Astrocyte (in vitro differentiated cells and primary cell): ENCODE measurements at regions not wholly inside any gene's neighbourhood (a gene's known extent, or its start where the extent isn't known, plus 50 kb on each side); places are given as distances from the start of the nearest gene placed in this dataset.

Experiments
- DNase-seq: peaks from one replicate; pipeline ENCODE4 v3.0.0-alpha.2; 2010; ENCODE audit warnings: low read depth
- FAIRE-seq: peaks from 2 replicates; lab custom pipeline; 2011; peaks lifted over from hg19 to GRCh38; lab: Jason Lieb, UNC
- H2AFZ ChIP-seq: 2 replicates; pipeline ENCODE4 v1.6.0; 2012; ENCODE audit warnings: low read depth, low read length, inconsistent platforms
- H3K27ac ChIP-seq: 2 replicates; pipeline ENCODE4 v1.5.1; 2011; ENCODE audit warnings: low read depth, low read length, inconsistent platforms
- H3K27me3 ChIP-seq: 2 replicates; pipeline ENCODE4 v1.6.0; 2011; ENCODE audit warnings: low read length, inconsistent platforms; ENCODE audit not compliant: insufficient read depth
- H3K36me3 ChIP-seq: 2 replicates; pipeline ENCODE4 v1.5.1; 2011; ENCODE audit warnings: low read length, inconsistent platforms; ENCODE audit not compliant: insufficient read depth
- H3K4me1 ChIP-seq: 2 replicates; pipeline ENCODE4 v1.5.1; 2011; ENCODE audit warnings: low read length, inconsistent platforms; ENCODE audit not compliant: insufficient read depth
- H3K4me2 ChIP-seq: 2 replicates; pipeline ENCODE4 v1.6.0; 2012; ENCODE audit warnings: low read length, inconsistent platforms
- H3K4me3 ChIP-seq: 2 replicates; pipeline ENCODE4 v1.5.1; 2011; ENCODE audit warnings: low read depth, mild to moderate bottlenecking, low read length, inconsistent platforms; ENCODE audit not compliant: insufficient read depth
- H3K79me2 ChIP-seq: 2 replicates; pipeline ENCODE4 v1.6.0; 2012; ENCODE audit warnings: mild to moderate bottlenecking, low read length, inconsistent platforms; ENCODE audit not compliant: insufficient read depth
- H3K9ac ChIP-seq: 2 replicates; pipeline ENCODE4 v1.6.0; 2012; ENCODE audit warnings: mild to moderate bottlenecking, low read length, inconsistent platforms
- H3K9me3 ChIP-seq: 2 replicates; pipeline ENCODE4 v1.5.1; 2012; ENCODE audit warnings: low read depth, mild to moderate bottlenecking, low read length, inconsistent platforms; ENCODE audit not compliant: insufficient read depth
- H4K20me1 ChIP-seq: 2 replicates; pipeline ENCODE4 v1.6.0; 2012; ENCODE audit warnings: low read length, inconsistent platforms; ENCODE audit not compliant: insufficient read depth
- H3K27ac Mint-ChIP-seq: one replicate; pipeline ENCODE4 v1.8.0; 2021; ENCODE audit warnings: mild to moderate bottlenecking, mixed read lengths; ENCODE audit not compliant: unreplicated experiment
- H3K27me3 Mint-ChIP-seq: one replicate; pipeline ENCODE4 v1.8.0; 2021; ENCODE audit warnings: low read depth, mixed read lengths; ENCODE audit not compliant: unreplicated experiment
- H3K36me3 Mint-ChIP-seq: one replicate; pipeline ENCODE4 v1.8.0; 2021; ENCODE audit warnings: low read depth, mixed read lengths; ENCODE audit not compliant: unreplicated experiment
- H3K4me1 Mint-ChIP-seq: one replicate; pipeline ENCODE4 v1.8.0; 2021; ENCODE audit warnings: low read depth, mixed read lengths; ENCODE audit not compliant: unreplicated experiment
- H3K4me3 Mint-ChIP-seq: one replicate; pipeline ENCODE4 v1.8.0; 2021; ENCODE audit warnings: mild to moderate bottlenecking, moderate library complexity, mixed read lengths; ENCODE audit not compliant: unreplicated experiment
- H3K9me3 Mint-ChIP-seq: one replicate; pipeline ENCODE4 v1.8.0; 2021; ENCODE audit warnings: mild to moderate bottlenecking, mixed read lengths; ENCODE audit not compliant: unreplicated experiment
- EZH2 ChIP-seq: IDR thresholded peaks from 2 replicates; pipeline ENCODE4 v1.6.1; 2012; ENCODE audit warnings: mild to moderate bottlenecking, low read length, inconsistent platforms; ENCODE audit not compliant: insufficient read depth
- TF ChIP-seq, protein P1 (sequence below): IDR thresholded peaks from 2 replicates; pipeline ENCODE4 v1.5.1; 2011; ENCODE audit warnings: low read depth, mild to moderate bottlenecking, inconsistent platforms, low read length, moderate library complexity; ENCODE audit not compliant: insufficient read depth

DNA sequence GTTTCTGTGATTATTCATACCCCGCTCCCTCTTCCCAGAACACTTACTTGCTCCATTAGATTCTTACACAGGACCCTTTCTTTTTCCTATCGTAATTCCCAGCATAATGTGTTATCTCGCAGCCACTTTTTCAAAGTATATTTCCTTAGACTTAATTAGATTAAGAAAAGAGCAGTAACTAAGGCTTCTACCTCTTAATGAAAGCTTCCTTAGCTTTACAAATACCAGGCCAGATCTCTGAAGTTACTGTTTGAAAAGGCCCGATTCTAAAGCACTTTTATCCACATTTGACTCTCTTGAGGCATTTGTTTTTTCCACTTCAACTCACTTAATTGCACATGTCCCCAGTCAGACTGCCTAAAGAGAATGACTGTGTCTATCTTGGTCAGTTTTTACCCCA lies 1264.3 kb upstream of the ADGRL2 start:
- no peaks in the 10 kb centered on the region for H3K27me3 ChIP-seq
- FAIRE-seq (no peak), DNase-seq (no peak)
- H3K27ac Mint-ChIP-seq: peak overlapping the region; percentile 27
- H4K20me1 ChIP-seq: no peaks in the 10 kb centered on the region
- TF ChIP-seq, protein P1, sequence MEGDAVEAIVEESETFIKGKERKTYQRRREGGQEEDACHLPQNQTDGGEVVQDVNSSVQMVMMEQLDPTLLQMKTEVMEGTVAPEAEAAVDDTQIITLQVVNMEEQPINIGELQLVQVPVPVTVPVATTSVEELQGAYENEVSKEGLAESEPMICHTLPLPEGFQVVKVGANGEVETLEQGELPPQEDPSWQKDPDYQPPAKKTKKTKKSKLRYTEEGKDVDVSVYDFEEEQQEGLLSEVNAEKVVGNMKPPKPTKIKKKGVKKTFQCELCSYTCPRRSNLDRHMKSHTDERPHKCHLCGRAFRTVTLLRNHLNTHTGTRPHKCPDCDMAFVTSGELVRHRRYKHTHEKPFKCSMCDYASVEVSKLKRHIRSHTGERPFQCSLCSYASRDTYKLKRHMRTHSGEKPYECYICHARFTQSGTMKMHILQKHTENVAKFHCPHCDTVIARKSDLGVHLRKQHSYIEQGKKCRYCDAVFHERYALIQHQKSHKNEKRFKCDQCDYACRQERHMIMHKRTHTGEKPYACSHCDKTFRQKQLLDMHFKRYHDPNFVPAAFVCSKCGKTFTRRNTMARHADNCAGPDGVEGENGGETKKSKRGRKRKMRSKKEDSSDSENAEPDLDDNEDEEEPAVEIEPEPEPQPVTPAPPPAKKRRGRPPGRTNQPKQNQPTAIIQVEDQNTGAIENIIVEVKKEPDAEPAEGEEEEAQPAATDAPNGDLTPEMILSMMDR: no peak
- no peak for TF ChIP-seq EZH2
- H3K4me2 ChIP-seq: no peak overlapping the region
- no peaks in the 10 kb centered on the region for H3K9me3 ChIP-seq
- H3K36me3 Mint-ChIP-seq: no peaks in the 10 kb centered on the region
- H3K36me3 ChIP-seq: no peaks in the 10 kb centered on the region
- peak overlapping the region; percentile 77 for H3K4me3 Mint-ChIP-seq
- no peaks in the 10 kb centered on the region for H3K4me1 ChIP-seq
- peaks cover 38% of the 10 kb centered on the region for H3K4me1 Mint-ChIP-seq
- no peak overlapping the region for H3K9ac ChIP-seq
- no peaks in the 10 kb centered on the region for H3K79me2 ChIP-seq
- no peak overlapping the region for H3K4me3 ChIP-seq
- H3K9me3 Mint-ChIP-seq: no peaks in the 10 kb centered on the region
- H3K27ac ChIP-seq: no peak overlapping the region
- H3K27me3 Mint-ChIP-seq: no peaks in the 10 kb centered on the region
- no peak overlapping the region for H2AFZ ChIP-seq

DNA sequence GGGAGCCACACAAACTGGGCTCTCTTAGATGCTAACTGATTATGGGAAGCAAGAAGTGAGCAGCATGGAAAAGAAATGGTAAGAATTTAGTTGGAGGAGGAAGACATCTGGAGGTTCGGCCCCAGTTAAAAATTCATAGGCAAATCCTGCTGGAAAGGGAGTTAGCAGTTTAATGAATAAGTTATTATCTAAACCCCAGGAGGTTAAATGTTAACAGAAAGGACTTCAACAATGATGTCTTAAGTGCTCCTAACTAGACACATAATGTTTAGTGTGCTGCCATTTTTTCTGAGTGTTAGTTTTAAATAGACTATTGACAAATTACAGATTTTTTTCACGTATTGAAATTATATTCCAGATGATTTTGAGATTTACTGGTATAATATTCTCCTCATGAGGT lies 1265.3 kb upstream of the ADGRL2 start:
- no peaks in the 10 kb centered on the region for H3K79me2 ChIP-seq
- Mint-ChIP-seq H3K27ac (peak overlapping the region; percentile 91), H3K27me3 (no peaks in the 10 kb centered on the region), H3K9me3 (no peaks in the 10 kb centered on the region), H3K4me3 (peak overlapping the region; percentile 83), H3K4me1 (peaks cover 42% of the 10 kb centered on the region), H3K36me3 (no peaks in the 10 kb centered on the region)
- no peak overlapping the region for H3K4me3 ChIP-seq
- H4K20me1 ChIP-seq: no peaks in the 10 kb centered on the region
- H3K9ac ChIP-seq: no peak overlapping the region
- DNase-seq (no peak), FAIRE-seq (no peak)
- peak overlapping the region; percentile 28 for H3K4me2 ChIP-seq
- H3K27ac ChIP-seq: peak overlapping the region; percentile 8
- H3K4me1 ChIP-seq: no peaks in the 10 kb centered on the region
- no peaks in the 10 kb centered on the region for H3K27me3 ChIP-seq
- H3K36me3 ChIP-seq: no peaks in the 10 kb centered on the region
- H3K9me3 ChIP-seq: no peaks in the 10 kb centered on the region
- TF ChIP-seq, protein P1: no peak
- TF ChIP-seq EZH2: no peak
- H2AFZ ChIP-seq: no peak overlapping the region

DNA sequence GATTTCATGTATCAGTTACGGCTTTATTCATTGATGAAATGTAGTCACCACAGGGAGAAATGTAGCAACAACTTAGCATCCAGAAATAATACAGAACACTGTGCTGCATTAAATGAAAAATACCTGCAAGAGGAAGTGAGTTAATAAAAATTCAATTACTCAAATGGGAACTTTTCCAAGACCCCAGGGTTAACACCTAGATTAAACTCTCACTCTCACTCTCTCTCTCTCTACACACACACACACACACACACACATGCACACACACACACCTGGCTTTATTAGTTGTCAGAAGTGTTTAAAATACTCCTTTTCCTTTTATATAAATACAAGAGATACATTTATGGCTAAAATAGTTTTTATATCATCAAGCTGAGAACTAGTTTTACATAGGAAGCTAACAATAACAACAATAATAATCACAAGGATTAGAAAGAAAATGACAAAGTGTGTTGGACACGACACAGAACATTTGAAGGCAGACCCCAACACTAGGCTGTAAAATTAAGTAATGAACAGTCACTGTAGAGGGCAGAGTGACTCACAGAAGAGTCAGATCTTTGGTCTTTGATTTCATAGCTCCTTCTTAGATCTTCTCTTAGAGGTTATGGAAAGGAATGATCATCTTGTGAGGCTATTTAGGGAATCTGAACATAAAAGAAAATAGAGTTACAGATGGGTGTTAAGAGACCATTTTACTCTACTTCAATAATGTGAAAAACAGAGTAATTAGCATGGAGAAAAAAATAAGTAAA lies 1266.0 kb upstream of the ADGRL2 start:
- no peak for FAIRE-seq
- peak; percentile 26 for DNase-seq
- Histone ChIP-seq H3K9me3 (no peaks in the 10 kb centered on the region), H2AFZ (no peak overlapping the region), H3K9ac (no peak overlapping the region), H3K27ac (no peak overlapping the region), H3K4me3 (no peak overlapping the region), H3K36me3 (no peaks in the 10 kb centered on the region), H3K4me1 (no peaks in the 10 kb centered on the region), H3K79me2 (no peaks in the 10 kb centered on the region), H3K27me3 (no peaks in the 10 kb centered on the region), H3K4me2 (peak overlapping the region; percentile 28), H4K20me1 (no peaks in the 10 kb centered on the region)
- no peaks in the 10 kb centered on the region for H3K36me3 Mint-ChIP-seq
- no peak overlapping the region for H3K4me3 Mint-ChIP-seq
- TF ChIP-seq, protein P1: no peak
- TF ChIP-seq EZH2: no peak
- H3K9me3 Mint-ChIP-seq: no peaks in the 10 kb centered on the region
- no peaks in the 10 kb centered on the region for H3K27me3 Mint-ChIP-seq
- H3K27ac Mint-ChIP-seq: peak overlapping the region; percentile 91
- H3K4me1 Mint-ChIP-seq: peaks cover 42% of the 10 kb centered on the region
